ENCODE measurements at regions not wholly inside any gene's neighbourhood (a gene's known extent, or its start where the extent isn't known, plus 50 kb on each side); places are given as distances from the start of the nearest gene placed in this dataset.

DNA sequence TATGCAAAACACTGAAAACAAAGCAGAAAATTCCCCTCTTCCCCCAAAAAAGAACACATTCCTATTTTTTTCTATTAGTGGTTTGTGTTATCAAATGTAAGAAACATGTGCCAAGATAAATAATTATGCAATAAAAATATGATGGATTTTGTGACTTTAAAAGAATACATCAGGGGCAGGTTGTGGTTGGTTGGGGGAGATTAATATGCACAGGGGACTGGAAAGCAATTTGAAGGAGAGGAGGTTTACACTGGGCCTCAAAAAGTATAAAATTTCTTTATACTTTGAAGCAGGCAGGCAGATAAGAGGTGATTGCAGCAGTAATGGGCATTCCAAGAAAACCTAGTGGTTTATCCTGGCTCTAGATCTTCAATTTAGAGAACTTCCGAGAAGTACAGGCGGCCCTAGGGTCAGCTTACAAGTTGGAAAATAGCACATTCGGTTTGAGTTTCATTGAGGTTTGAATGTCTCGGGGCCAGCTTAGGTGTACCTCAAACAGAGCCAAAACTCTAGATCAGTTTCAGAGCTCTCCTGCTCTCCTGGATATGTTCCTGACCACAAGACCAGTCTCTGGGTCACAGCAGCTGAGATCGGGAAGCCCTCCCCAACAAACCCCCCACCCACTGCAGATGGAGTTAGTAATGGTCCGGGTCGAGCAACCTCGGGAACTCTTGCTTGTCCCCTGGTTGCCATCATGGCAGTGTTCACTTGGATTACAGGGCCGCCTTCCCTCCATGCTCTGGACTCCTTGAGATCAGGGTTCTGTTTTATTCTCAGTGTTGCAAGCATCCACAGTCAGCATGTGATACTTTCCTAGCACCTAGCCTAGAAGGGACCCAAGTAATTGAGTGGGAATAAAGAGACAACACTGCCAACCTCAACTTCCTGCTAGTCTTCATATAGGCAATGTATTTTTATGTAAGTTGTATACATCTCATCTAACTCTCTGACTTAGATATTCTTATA lies 112.1 kb upstream of the DDIT4L start:
- DNase-seq = no peak
- no peak overlapping the region for H3K4me3 ChIP-seq
- TF ChIP-seq POLR2AphosphoS5 (IDR thresholded peaks at IDR 0.05) (no peak), POLR2A (IDR thresholded peaks at IDR 0.05) (no peak), EP300 (IDR thresholded peaks at IDR 0.05) (no peak)
- TF ChIP-seq, protein P1, sequence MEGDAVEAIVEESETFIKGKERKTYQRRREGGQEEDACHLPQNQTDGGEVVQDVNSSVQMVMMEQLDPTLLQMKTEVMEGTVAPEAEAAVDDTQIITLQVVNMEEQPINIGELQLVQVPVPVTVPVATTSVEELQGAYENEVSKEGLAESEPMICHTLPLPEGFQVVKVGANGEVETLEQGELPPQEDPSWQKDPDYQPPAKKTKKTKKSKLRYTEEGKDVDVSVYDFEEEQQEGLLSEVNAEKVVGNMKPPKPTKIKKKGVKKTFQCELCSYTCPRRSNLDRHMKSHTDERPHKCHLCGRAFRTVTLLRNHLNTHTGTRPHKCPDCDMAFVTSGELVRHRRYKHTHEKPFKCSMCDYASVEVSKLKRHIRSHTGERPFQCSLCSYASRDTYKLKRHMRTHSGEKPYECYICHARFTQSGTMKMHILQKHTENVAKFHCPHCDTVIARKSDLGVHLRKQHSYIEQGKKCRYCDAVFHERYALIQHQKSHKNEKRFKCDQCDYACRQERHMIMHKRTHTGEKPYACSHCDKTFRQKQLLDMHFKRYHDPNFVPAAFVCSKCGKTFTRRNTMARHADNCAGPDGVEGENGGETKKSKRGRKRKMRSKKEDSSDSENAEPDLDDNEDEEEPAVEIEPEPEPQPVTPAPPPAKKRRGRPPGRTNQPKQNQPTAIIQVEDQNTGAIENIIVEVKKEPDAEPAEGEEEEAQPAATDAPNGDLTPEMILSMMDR (IDR thresholded peaks at IDR 0.05) = no peak
- no peaks in the 10 kb centered on the region for H3K36me3 ChIP-seq
- H3K27me3 ChIP-seq = no peaks in the 10 kb centered on the region
- no peaks in the 10 kb centered on the region for H3K9me3 ChIP-seq
- intact Hi-C loops (cut with DNase I) = no loop called here
- 90 to 93% methylated on average over 9 of the region's 9 CpGs for WGBS, 2 donors
- H3K27ac ChIP-seq = no peak overlapping the region
- H3K4me1 ChIP-seq = peaks cover 0 to 18% (median 15%) of the 10 kb centered on the region in 4 donors

DNA sequence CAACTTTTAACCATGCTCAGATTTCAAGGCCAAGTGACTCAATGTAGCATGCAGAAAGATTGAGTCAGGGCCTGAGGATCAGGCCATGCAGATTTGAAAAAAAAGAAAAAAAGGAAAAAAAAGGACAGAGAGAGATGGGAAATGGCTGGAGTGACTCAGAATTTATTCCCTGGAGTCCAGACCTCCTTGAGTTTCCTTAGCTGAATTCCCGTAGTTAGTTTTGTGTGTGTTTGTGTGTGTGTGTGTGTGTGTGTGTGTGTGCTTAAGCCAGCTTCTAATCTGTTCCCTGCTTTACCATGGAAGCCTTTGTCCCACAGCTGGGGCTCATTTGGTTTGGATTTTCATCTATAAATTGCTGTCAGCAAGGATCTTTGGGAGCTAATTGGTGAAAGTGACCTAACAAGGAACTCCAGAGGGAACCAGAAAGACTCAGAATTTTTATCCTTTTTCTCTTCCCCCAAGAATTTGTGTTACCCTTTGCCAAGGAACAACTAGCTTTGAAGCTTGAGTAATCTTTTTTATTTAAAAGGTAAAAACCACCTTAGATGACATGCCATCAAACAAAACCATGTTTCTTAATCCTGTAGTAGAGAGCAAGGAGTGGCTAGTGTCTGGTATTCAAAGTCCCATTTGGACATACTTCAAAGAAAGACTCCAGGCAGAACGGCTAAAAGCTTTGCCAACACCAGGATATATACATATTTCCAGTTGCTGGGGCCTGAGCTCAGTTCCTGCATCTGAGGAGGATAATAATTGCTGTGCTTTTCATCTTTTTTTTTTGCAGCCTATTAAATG lies 109.0 kb upstream of the DDIT4L start:
- TF ChIP-seq POLR2AphosphoS5 (IDR thresholded peaks at IDR 0.05) = peak in 2 of 4 donors; percentile 8 to 14
- TF ChIP-seq, protein P1 (IDR thresholded peaks at IDR 0.05) = no peak
- Histone ChIP-seq H3K27me3 (no peaks in the 10 kb centered on the region), H3K9me3 (no peaks in the 10 kb centered on the region), H3K36me3 (no peaks in the 10 kb centered on the region), H3K4me1 (peaks cover 0 to 18% (median 15%) of the 10 kb centered on the region in 4 donors), H3K4me3 (no peak overlapping the region), H3K27ac (peak overlapping the region in 2 of 4 donors; percentile 18 to 47)
- 33 to 68% methylated on average over 2 of the region's 2 CpGs for WGBS, 2 donors
- intact Hi-C loops (cut with DNase I) = no loop called here
- no peak for DNase-seq

DNA sequence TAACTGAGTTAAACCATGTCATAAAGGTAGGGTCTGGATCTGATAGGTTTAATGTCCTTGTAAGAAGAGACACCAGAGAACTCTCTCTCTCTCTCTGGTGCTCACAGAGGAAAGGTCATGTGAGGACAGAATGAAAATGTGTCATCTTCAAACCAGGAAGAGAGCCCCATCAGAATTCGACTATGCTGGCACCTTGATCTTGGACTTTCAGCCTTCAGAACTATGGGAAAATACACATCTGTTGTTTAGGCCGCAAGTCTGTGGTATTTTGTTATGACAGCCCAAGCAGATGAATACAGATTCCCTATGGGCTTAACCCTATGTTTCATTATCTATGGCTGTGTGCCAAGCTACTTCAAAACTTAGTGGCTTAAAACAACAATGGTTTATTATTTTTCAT lies 105.5 kb upstream of the DDIT4L start:
- intact Hi-C loops (cut with DNase I) = no loop called here

DNA sequence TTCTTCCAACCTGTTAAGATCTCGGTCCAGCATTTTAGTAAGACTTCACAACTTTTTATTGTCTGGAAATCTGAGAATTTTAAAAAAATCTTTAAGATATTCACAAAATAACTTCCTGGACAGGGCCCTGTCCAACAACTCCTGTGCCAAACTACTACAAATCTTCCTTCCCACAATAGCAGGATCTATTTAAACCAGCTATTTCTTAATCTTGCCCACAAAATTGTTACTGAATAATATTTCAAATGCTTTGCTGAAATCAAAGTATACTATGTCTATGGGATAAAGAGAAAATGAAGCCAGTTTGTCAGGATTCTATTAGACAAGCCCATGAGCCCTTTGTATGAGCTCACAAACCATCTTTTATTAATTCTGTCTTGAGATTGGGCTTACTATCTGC lies 104.1 kb upstream of the DDIT4L start:
- no peaks in the 10 kb centered on the region for H3K27me3 ChIP-seq
- no peaks in the 10 kb centered on the region for H3K9me3 ChIP-seq
- peaks cover 0 to 12% (median 9%) of the 10 kb centered on the region in 4 donors for H3K4me1 ChIP-seq
- H3K4me3 ChIP-seq = no peak overlapping the region
- no peaks in the 10 kb centered on the region for H3K36me3 ChIP-seq
- no peak overlapping the region for H3K27ac ChIP-seq
- WGBS, 2 donors = 84% methylated on average over 1 of the region's 1 CpG
- no peak for TF ChIP-seq POLR2AphosphoS5 (IDR thresholded peaks at IDR 0.05)
- no peak for TF ChIP-seq POLR2A (IDR thresholded peaks at IDR 0.05)
- TF ChIP-seq EP300 (IDR thresholded peaks at IDR 0.05) = no peak
- TF ChIP-seq, protein P1 (IDR thresholded peaks at IDR 0.05) = no peak
- no peak for DNase-seq
- intact Hi-C loops (cut with DNase I) = no loop called here

More for the DNA sequence above, 105.5 kb upstream of the DDIT4L start:
- no peak overlapping the region for H3K4me3 ChIP-seq
- no peaks in the 10 kb centered on the region for H3K27me3 ChIP-seq
- peaks cover 0 to 18% (median 15%) of the 10 kb centered on the region in 4 donors for H3K4me1 ChIP-seq
- WGBS, 2 donors = 50 to 67% methylated on average over 2 of the region's 2 CpGs
- H3K9me3 ChIP-seq = no peaks in the 10 kb centered on the region
- TF ChIP-seq, protein P1 (IDR thresholded peaks at IDR 0.05) = no peak
- no peak for TF ChIP-seq EP300 (IDR thresholded peaks at IDR 0.05)
- TF ChIP-seq POLR2AphosphoS5 (IDR thresholded peaks at IDR 0.05) = no peak
- no peak for TF ChIP-seq POLR2A (IDR thresholded peaks at IDR 0.05)
- no peaks in the 10 kb centered on the region for H3K36me3 ChIP-seq
- H3K27ac ChIP-seq = no peak overlapping the region
- DNase-seq = no peak

All from sigmoid colon (tissue), 6 donors.